WTC11 (cell line): ENCODE measurements at regions not wholly inside any gene's neighbourhood (a gene's known extent, or its start where the extent isn't known, plus 50 kb on each side); places are given as distances from the start of the nearest gene placed in this dataset.
"Not testable (repeated sequence)": the region's sequence is repeated elsewhere in the genome, so short reads cannot be mapped to it uniquely, and the experiment has no call there.

Experiments
- ATAC-seq: fragments of 200-7000 bp; cut with Tn5 transposase; 2 replicates; pipeline ENCODE4 v1.10.0; 2021; ENCODE audit warnings: mild to moderate bottlenecking, moderate library complexity
- CTCF ChIA-PET: fragments of 300-600 bp; sonication (Branson Sonifier 250); formaldehyde crosslinking; loops from one replicate; lab custom pipeline; 2021; ENCODE audit warnings: antibody characterized with exemption; lab: Charles Lee
- POLR2A ChIA-PET: fragments of 350-600 bp; sonication (Branson Sonifier 250); formaldehyde crosslinking; loops from one replicate; lab custom pipeline; 2021; ENCODE audit warnings: antibody characterized with exemption; lab: Charles Lee
- DNase-seq: peaks from one replicate; pipeline ENCODE4 v3.0.0; 2021; ENCODE audit warnings: low spot score
- H3K27ac Mint-ChIP-seq: 2 replicates; pipeline ENCODE4 v1.8.0; 2021; ENCODE audit warnings: mixed read lengths
- H3K27me3 Mint-ChIP-seq: 2 replicates; pipeline ENCODE4 v1.8.0; 2021; ENCODE audit warnings: low read depth, mild to moderate bottlenecking, moderate library complexity, mixed read lengths
- H3K36me3 Mint-ChIP-seq: 2 replicates; pipeline ENCODE4 v1.8.0; 2021; ENCODE audit warnings: mixed read lengths
- H3K4me1 Mint-ChIP-seq: 2 replicates; pipeline ENCODE4 v1.8.0; 2022; ENCODE audit warnings: mixed read lengths
- H3K4me3 Mint-ChIP-seq: 2 replicates; pipeline ENCODE4 v1.8.0; 2021; ENCODE audit warnings: mild to moderate bottlenecking, moderate library complexity, mixed read lengths
- H3K9me3 Mint-ChIP-seq: 2 replicates; pipeline ENCODE4 v1.8.0; 2021; ENCODE audit warnings: mixed read lengths
- E2F4 ChIP-seq: sonication (generic); formaldehyde crosslinking; IDR thresholded peaks from 2 replicates; pipeline ENCODE4 v1.8.1; 2022; ENCODE audit warnings: low read depth, mild to moderate bottlenecking, moderate library complexity, missing genetic modification reagents, borderline replicate concordance
- ETV6 ChIP-seq: sonication (generic); formaldehyde crosslinking; IDR thresholded peaks from 2 replicates; pipeline ENCODE4 v1.8.1; 2022; ENCODE audit warnings: mild to moderate bottlenecking, missing genetic modification reagents
- GABPB1 ChIP-seq: sonication (generic); formaldehyde crosslinking; IDR thresholded peaks from 2 replicates; pipeline ENCODE4 v1.8.1; 2023; ENCODE audit warnings: mild to moderate bottlenecking, missing genetic modification reagents
- GTF2I ChIP-seq: fragments of 250-450 bp; sonication (Bioruptor Pico); conservative IDR thresholded peaks from 2 replicates; pipeline ENCODE4 v1.4.0; 2021; ENCODE audit warnings: mild to moderate bottlenecking
- HMGXB4 ChIP-seq: sonication (generic); formaldehyde crosslinking; IDR thresholded peaks from 2 replicates; pipeline ENCODE4 v1.8.1; 2023; ENCODE audit warnings: mild to moderate bottlenecking, moderate library complexity, missing genetic modification reagents
- KAT7 ChIP-seq: sonication (generic); formaldehyde crosslinking; IDR thresholded peaks from 2 replicates; pipeline ENCODE4 v1.8.1; 2023; ENCODE audit warnings: missing genetic modification reagents, mild to moderate bottlenecking, borderline replicate concordance
- MYBL2 ChIP-seq: sonication (generic); formaldehyde crosslinking; IDR thresholded peaks from 2 replicates; pipeline ENCODE4 v1.8.1; 2023; ENCODE audit warnings: mild to moderate bottlenecking, moderate library complexity, missing genetic modification reagents
- NR1H2 ChIP-seq: sonication (generic); formaldehyde crosslinking; IDR thresholded peaks from 2 replicates; pipeline ENCODE4 v1.9.0; 2021; ENCODE audit warnings: mild to moderate bottlenecking, moderate library complexity, missing genetic modification reagents
- OVOL2 ChIP-seq: fragments of 250-450 bp; sonication (Bioruptor Pico); IDR thresholded peaks from 2 replicates; pipeline ENCODE4 v1.9.0; 2021; ENCODE audit warnings: mild to moderate bottlenecking, borderline replicate concordance
- SOX15 ChIP-seq: fragments of 250-450 bp; sonication (Bioruptor Pico); IDR thresholded peaks from 2 replicates; pipeline ENCODE4 v1.9.0; 2021; ENCODE audit warnings: mild to moderate bottlenecking
- TCF7 ChIP-seq: sonication (generic); formaldehyde crosslinking; IDR thresholded peaks from 2 replicates; pipeline ENCODE4 v1.8.0; 2022; ENCODE audit warnings: mild to moderate bottlenecking, low read depth, missing genetic modification reagents, moderate library complexity
- TEAD1 ChIP-seq: sonication (generic); formaldehyde crosslinking; IDR thresholded peaks from 2 replicates; pipeline ENCODE4 v1.8.0; 2022; ENCODE audit warnings: mild to moderate bottlenecking, missing genetic modification reagents
- ZMAT4 ChIP-seq: fragments of 250-450 bp; sonication (Bioruptor Pico); IDR thresholded peaks from 2 replicates; pipeline ENCODE4 v1.9.0; 2021; ENCODE audit warnings: mild to moderate bottlenecking
- ZNF317 ChIP-seq: sonication (generic); formaldehyde crosslinking; IDR thresholded peaks from 2 replicates; pipeline ENCODE4 v1.8.1; 2023; ENCODE audit warnings: low read depth, mild to moderate bottlenecking, moderate library complexity, missing genetic modification reagents, borderline replicate concordance
- ZNF532 ChIP-seq: fragments of 250-450 bp; sonication (Bioruptor Pico); IDR thresholded peaks from 2 replicates; pipeline ENCODE4 v1.9.0; 2021; ENCODE audit warnings: mild to moderate bottlenecking, borderline replicate concordance
- TF ChIP-seq, protein P1 (sequence below): sonication (generic); formaldehyde crosslinking; IDR thresholded peaks from 2 replicates; pipeline ENCODE4 v1.8.1; 2022; ENCODE audit warnings: missing genetic modification reagents, borderline replicate concordance
- TF ChIP-seq, protein P2 (sequence below): sonication (generic); formaldehyde crosslinking; conservative IDR thresholded peaks from 2 replicates; pipeline ENCODE4 v1.8.1; 2023; ENCODE audit warnings: mild to moderate bottlenecking, low read depth, missing genetic modification reagents, moderate library complexity
- TF ChIP-seq, protein P3 (sequence below): sonication (generic); formaldehyde crosslinking; conservative IDR thresholded peaks from 2 replicates; pipeline ENCODE4 v1.8.1; 2022; ENCODE audit warnings: mild to moderate bottlenecking, missing genetic modification reagents
- TF ChIP-seq, protein P4 (sequence below): sonication (generic); formaldehyde crosslinking; IDR thresholded peaks from 2 replicates; pipeline ENCODE4 v1.8.1; 2023; ENCODE audit warnings: mild to moderate bottlenecking, missing genetic modification reagents

- POLR2A ChIA-PET, DNase-seq, H3K27me3 Mint-ChIP-seq, CTCF ChIA-PET: not testable (repeated sequence)
- Mint-ChIP-seq H3K9me3 (peaks cover 25% of the 10 kb centered on the region), H3K36me3 (peaks cover 50% of the 10 kb centered on the region), H3K4me1 (peaks cover 46% of the 10 kb centered on the region), H3K27ac (peak overlapping the region; percentile 94), H3K4me3 (peak overlapping the region; percentile 72)
- TF ChIP-seq MYBL2 (CRISPR knock-in tag): 0 out of 2 replicates have a peak, but pooled peaks have one; percentile 29
- peak; percentile 59 for ATAC-seq
These were observed 283.5 kb downstream of the AGTPBP1 start for GRCh38 chr9:85458114-85458864.

DNA sequence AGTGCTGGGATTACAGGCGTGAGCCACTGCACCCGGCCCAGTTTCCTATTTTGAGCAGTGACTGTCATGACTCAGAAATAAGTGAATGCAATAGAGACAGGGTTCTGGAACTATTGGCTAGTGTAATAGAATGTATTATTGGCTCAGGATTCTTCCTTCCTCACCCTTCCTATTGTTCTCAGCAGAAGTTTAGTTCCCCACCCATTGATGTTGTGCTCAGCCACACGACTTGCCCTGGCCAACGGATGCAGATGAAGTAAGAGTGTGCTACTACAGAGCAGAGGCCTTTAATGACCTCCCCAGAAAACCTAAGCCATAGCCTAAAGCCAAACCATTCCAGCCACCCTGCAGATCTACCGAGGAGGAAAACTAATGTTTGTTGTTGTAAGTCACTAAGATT lies 287.9 kb downstream of the AGTPBP1 start:
- CTCF ChIA-PET: no interaction called here
- peaks cover 63% of the 10 kb centered on the region for H3K36me3 Mint-ChIP-seq
- peak; percentile 48; the same call in 1 of the 2 replicates for ATAC-seq
- H3K4me1 Mint-ChIP-seq: peaks cover 19% of the 10 kb centered on the region
- H3K9me3 Mint-ChIP-seq: peaks cover 63% of the 10 kb centered on the region
- DNase-seq: no peak
- TF ChIP-seq SOX15 (CRISPR knock-in tag): no peak
- no peak for TF ChIP-seq E2F4
- no peak for TF ChIP-seq NR1H2 (CRISPR knock-in tag)
- TF ChIP-seq ZMAT4 (CRISPR knock-in tag): no peak
- no peak for TF ChIP-seq HMGXB4 (CRISPR knock-in tag)
- TF ChIP-seq ZNF317: no peak
- TF ChIP-seq, protein P1, sequence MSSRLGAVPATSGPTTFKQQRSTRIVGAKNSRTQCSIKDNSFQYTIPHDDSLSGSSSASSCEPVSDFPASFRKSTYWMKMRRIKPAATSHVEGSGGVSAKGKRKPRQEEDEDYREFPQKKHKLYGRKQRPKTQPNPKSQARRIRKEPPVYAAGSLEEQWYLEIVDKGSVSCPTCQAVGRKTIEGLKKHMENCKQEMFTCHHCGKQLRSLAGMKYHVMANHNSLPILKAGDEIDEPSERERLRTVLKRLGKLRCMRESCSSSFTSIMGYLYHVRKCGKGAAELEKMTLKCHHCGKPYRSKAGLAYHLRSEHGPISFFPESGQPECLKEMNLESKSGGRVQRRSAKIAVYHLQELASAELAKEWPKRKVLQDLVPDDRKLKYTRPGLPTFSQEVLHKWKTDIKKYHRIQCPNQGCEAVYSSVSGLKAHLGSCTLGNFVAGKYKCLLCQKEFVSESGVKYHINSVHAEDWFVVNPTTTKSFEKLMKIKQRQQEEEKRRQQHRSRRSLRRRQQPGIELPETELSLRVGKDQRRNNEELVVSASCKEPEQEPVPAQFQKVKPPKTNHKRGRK (CRISPR knock-in tag): no peak
- TF ChIP-seq, protein P2, sequence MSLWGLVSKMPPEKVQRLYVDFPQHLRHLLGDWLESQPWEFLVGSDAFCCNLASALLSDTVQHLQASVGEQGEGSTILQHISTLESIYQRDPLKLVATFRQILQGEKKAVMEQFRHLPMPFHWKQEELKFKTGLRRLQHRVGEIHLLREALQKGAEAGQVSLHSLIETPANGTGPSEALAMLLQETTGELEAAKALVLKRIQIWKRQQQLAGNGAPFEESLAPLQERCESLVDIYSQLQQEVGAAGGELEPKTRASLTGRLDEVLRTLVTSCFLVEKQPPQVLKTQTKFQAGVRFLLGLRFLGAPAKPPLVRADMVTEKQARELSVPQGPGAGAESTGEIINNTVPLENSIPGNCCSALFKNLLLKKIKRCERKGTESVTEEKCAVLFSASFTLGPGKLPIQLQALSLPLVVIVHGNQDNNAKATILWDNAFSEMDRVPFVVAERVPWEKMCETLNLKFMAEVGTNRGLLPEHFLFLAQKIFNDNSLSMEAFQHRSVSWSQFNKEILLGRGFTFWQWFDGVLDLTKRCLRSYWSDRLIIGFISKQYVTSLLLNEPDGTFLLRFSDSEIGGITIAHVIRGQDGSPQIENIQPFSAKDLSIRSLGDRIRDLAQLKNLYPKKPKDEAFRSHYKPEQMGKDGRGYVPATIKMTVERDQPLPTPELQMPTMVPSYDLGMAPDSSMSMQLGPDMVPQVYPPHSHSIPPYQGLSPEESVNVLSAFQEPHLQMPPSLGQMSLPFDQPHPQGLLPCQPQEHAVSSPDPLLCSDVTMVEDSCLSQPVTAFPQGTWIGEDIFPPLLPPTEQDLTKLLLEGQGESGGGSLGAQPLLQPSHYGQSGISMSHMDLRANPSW (CRISPR knock-in tag): no peak
- TF ChIP-seq OVOL2 (CRISPR knock-in tag): no peak
- TF ChIP-seq TCF7: no peak
- TF ChIP-seq TEAD1: no peak
- TF ChIP-seq, protein P3, sequence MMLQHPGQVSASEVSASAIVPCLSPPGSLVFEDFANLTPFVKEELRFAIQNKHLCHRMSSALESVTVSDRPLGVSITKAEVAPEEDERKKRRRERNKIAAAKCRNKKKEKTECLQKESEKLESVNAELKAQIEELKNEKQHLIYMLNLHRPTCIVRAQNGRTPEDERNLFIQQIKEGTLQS (CRISPR knock-in tag): no peak
- no peak for TF ChIP-seq ETV6 (CRISPR knock-in tag)
- no peak for TF ChIP-seq KAT7 (CRISPR knock-in tag)
- TF ChIP-seq ZNF532 (CRISPR knock-in tag): no peak
- TF ChIP-seq, protein P4, sequence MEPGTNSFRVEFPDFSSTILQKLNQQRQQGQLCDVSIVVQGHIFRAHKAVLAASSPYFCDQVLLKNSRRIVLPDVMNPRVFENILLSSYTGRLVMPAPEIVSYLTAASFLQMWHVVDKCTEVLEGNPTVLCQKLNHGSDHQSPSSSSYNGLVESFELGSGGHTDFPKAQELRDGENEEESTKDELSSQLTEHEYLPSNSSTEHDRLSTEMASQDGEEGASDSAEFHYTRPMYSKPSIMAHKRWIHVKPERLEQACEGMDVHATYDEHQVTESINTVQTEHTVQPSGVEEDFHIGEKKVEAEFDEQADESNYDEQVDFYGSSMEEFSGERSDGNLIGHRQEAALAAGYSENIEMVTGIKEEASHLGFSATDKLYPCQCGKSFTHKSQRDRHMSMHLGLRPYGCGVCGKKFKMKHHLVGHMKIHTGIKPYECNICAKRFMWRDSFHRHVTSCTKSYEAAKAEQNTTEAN: no peak
- TF ChIP-seq GTF2I: no peak
- no peak for TF ChIP-seq GABPB1 (CRISPR knock-in tag)
- no peak overlapping the region for H3K27ac Mint-ChIP-seq
- H3K27me3 Mint-ChIP-seq: peaks cover 3% of the 10 kb centered on the region; the same call in 1 of the 2 replicates
- POLR2A ChIA-PET: no interaction called here
- H3K4me3 Mint-ChIP-seq: no peak overlapping the region
